Endothelial cell (in vitro differentiated cells): ENCODE measurements at regions not wholly inside any gene's neighbourhood (a gene's known extent, or its start where the extent isn't known, plus 50 kb on each side); places are given as distances from the start of the nearest gene placed in this dataset.
"Not testable (repeated sequence)": the region's sequence is repeated elsewhere in the genome, so short reads cannot be mapped to it uniquely, and the experiment has no call there.

Experiments used
- DNase-seq: peaks from one replicate; pipeline ENCODE4 v3.0.0; 2021; ENCODE audit warnings: low spot score
- H3K27ac Mint-ChIP-seq: one replicate; pipeline ENCODE4 v1.8.0; 2021; ENCODE audit warnings: mixed read lengths, inconsistent platforms; ENCODE audit not compliant: unreplicated experiment
- H3K27me3 Mint-ChIP-seq: one replicate; pipeline ENCODE4 v1.8.0; 2021; ENCODE audit warnings: mild to moderate bottlenecking, moderate library complexity, mixed read lengths, inconsistent platforms; ENCODE audit not compliant: unreplicated experiment
- H3K36me3 Mint-ChIP-seq: one replicate; pipeline ENCODE4 v1.8.0; 2021; ENCODE audit warnings: mild to moderate bottlenecking, low read depth, mixed read lengths, inconsistent platforms; ENCODE audit not compliant: unreplicated experiment
- H3K4me1 Mint-ChIP-seq: one replicate; pipeline ENCODE4 v1.8.0; 2021; ENCODE audit warnings: mild to moderate bottlenecking, mixed read lengths, inconsistent platforms; ENCODE audit not compliant: unreplicated experiment
- H3K4me3 Mint-ChIP-seq: one replicate; pipeline ENCODE4 v1.8.0; 2021; ENCODE audit warnings: mild to moderate bottlenecking, mixed read lengths, inconsistent platforms; ENCODE audit not compliant: unreplicated experiment
- H3K9me3 Mint-ChIP-seq: one replicate; pipeline ENCODE4 v1.8.0; 2021; ENCODE audit warnings: mixed read lengths, inconsistent platforms; ENCODE audit not compliant: unreplicated experiment

- not testable (repeated sequence) for H3K4me1 Mint-ChIP-seq, H3K9me3 Mint-ChIP-seq, DNase-seq, H3K27ac Mint-ChIP-seq, H3K36me3 Mint-ChIP-seq, H3K4me3 Mint-ChIP-seq, H3K27me3 Mint-ChIP-seq
Measured at GRCh38 chr7:76736724-76737123, 109.6 kb upstream of the POMZP3 start.

GRCh38 chr7:76736091-76736490 lies 109.0 kb upstream of the POMZP3 start:
- not testable (repeated sequence) for H3K4me3 Mint-ChIP-seq, H3K4me1 Mint-ChIP-seq, DNase-seq, H3K36me3 Mint-ChIP-seq, H3K9me3 Mint-ChIP-seq, H3K27me3 Mint-ChIP-seq, H3K27ac Mint-ChIP-seq

- not testable (repeated sequence) for H3K27ac Mint-ChIP-seq, DNase-seq, H3K4me3 Mint-ChIP-seq, H3K27me3 Mint-ChIP-seq, H3K4me1 Mint-ChIP-seq, H3K9me3 Mint-ChIP-seq, H3K36me3 Mint-ChIP-seq
Measured at GRCh38 chr7:76735668-76736067, 108.6 kb upstream of the POMZP3 start.

- H3K4me1 Mint-ChIP-seq, DNase-seq, H3K9me3 Mint-ChIP-seq, H3K36me3 Mint-ChIP-seq, H3K27ac Mint-ChIP-seq, H3K27me3 Mint-ChIP-seq: not testable (repeated sequence)
- H3K4me3 Mint-ChIP-seq, result peak overlapping the region; percentile 59
Measured at GRCh38 chr7:76728571-76728974, 101.5 kb upstream of the POMZP3 start.

GRCh38 chr7:76723928-76724327 lies 96.8 kb upstream of the POMZP3 start:
- H3K4me1 Mint-ChIP-seq, DNase-seq, H3K9me3 Mint-ChIP-seq, H3K4me3 Mint-ChIP-seq, H3K36me3 Mint-ChIP-seq, H3K27me3 Mint-ChIP-seq, H3K27ac Mint-ChIP-seq: not testable (repeated sequence)

GRCh38 chr7:76716551-76716950 lies 89.5 kb upstream of the POMZP3 start:
- H3K4me3 Mint-ChIP-seq, H3K27ac Mint-ChIP-seq, H3K36me3 Mint-ChIP-seq, H3K9me3 Mint-ChIP-seq, H3K27me3 Mint-ChIP-seq, H3K4me1 Mint-ChIP-seq, DNase-seq: not testable (repeated sequence)

GRCh38 chr7:76712926-76713325 lies 85.8 kb upstream of the POMZP3 start:
- H3K4me3 Mint-ChIP-seq, H3K36me3 Mint-ChIP-seq, H3K4me1 Mint-ChIP-seq, DNase-seq, H3K27me3 Mint-ChIP-seq, H3K9me3 Mint-ChIP-seq, H3K27ac Mint-ChIP-seq: not testable (repeated sequence)

- not testable (repeated sequence) for H3K27ac Mint-ChIP-seq, H3K9me3 Mint-ChIP-seq, H3K4me1 Mint-ChIP-seq, H3K27me3 Mint-ChIP-seq, H3K4me3 Mint-ChIP-seq, H3K36me3 Mint-ChIP-seq, DNase-seq
Measured at GRCh38 chr7:76711648-76712047, 84.6 kb upstream of the POMZP3 start.

GRCh38 chr7:76709703-76710102 lies 82.6 kb upstream of the POMZP3 start:
- H3K27ac Mint-ChIP-seq, H3K27me3 Mint-ChIP-seq, H3K4me3 Mint-ChIP-seq, DNase-seq, H3K4me1 Mint-ChIP-seq, H3K36me3 Mint-ChIP-seq, H3K9me3 Mint-ChIP-seq: not testable (repeated sequence)

GRCh38 chr7:76708446-76708845 lies 81.4 kb upstream of the POMZP3 start:
- DNase-seq, H3K4me1 Mint-ChIP-seq, H3K27me3 Mint-ChIP-seq, H3K36me3 Mint-ChIP-seq, H3K27ac Mint-ChIP-seq, H3K4me3 Mint-ChIP-seq, H3K9me3 Mint-ChIP-seq: not testable (repeated sequence)

GRCh38 chr7:76703815-76704214 lies 76.7 kb upstream of the POMZP3 start:
- H3K27ac Mint-ChIP-seq, H3K4me1 Mint-ChIP-seq, H3K9me3 Mint-ChIP-seq, H3K27me3 Mint-ChIP-seq, H3K36me3 Mint-ChIP-seq, DNase-seq, H3K4me3 Mint-ChIP-seq: not testable (repeated sequence)

GRCh38 chr7:76686277-76686676 lies 59.2 kb upstream of the POMZP3 start:
- not testable (repeated sequence) for H3K4me1 Mint-ChIP-seq, H3K27ac Mint-ChIP-seq, H3K9me3 Mint-ChIP-seq, DNase-seq, H3K4me3 Mint-ChIP-seq, H3K36me3 Mint-ChIP-seq, H3K27me3 Mint-ChIP-seq

- H3K27ac Mint-ChIP-seq, H3K9me3 Mint-ChIP-seq, H3K4me3 Mint-ChIP-seq, H3K36me3 Mint-ChIP-seq, H3K4me1 Mint-ChIP-seq, H3K27me3 Mint-ChIP-seq, DNase-seq: not testable (repeated sequence)
Measured at GRCh38 chr7:76684737-76685136, 57.7 kb upstream of the POMZP3 start.
